HG03139 (cell line): ENCODE measurements at regions not wholly inside any gene's neighbourhood (a gene's known extent, or its start where the extent isn't known, plus 50 kb on each side); places are given as distances from the start of the nearest gene placed in this dataset.

Experiments used
- ATAC-seq: cut with Tn5 transposase; IDR thresholded peaks from one replicate; pipeline ENCODE4 v1.9.1; 2021; ENCODE audit not compliant: unreplicated experiment

DNA sequence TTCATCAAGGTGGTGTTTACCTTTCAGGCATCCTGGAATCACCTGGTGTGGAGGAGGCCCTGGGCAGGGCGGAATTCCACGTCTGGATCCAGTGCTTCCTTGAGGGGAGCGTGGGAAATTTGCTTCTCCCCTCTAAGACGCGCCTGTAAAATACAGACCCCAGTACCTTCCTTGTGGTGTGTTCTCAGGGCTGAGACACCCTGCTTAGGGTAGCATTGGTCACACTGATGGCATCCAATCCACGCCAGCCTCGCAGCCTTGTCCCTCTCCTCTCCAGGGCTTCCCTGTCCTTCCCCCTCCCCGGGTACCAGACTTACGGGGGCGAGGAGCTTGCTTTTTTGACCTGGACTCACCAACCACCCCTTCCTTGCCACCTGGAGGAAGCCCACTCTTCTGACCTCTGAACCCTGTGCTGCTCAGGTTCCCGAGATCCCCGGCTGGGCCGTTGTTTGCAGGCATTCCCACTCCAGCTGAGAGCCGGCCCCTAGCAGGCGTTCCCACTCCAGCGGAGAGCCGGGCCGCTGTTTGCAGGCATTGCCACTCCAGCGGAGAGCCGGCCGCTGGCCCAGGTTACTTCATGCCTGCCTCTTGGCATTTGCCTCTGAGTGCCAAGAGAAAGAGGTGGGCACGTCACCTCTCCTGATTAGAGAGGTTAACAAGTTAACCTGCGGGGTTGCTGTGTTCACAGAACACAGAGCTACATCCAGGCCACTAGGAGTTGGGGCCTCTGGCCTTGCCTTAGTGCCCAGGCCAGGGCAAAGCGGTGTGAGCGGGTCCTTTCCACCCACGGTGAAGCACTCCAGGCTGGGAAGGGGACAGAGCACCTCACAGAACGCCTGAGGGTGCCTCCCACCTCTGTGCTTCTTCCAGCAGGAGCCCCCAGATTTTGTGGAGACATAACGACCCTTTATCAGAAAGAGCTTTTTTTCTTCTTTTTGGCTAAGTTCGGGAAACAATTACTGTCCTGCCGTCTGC lies 254.0 kb upstream of the PPP2R2D start:
- no peak for ATAC-seq

DNA sequence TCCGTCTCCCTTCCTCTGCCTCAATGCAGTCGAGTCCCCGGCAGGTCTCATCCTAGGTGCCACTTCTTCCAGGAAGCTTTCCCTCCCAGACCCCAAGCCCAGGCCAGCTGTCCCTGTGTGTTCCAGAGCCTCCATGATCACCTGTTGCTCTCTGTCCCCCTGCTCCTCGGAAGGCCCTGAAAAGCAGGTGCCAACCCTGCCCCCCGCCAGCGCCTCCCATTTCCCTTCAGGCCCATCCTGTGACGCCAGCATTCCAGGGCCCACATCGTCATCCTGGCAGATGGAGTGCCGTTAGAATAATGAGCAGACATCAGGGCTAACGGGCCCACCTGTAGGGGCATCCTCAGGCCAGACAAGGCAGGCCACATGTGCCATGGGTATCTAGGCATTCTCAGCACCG lies 253.0 kb upstream of the PPP2R2D start:
- no peak for ATAC-seq

DNA sequence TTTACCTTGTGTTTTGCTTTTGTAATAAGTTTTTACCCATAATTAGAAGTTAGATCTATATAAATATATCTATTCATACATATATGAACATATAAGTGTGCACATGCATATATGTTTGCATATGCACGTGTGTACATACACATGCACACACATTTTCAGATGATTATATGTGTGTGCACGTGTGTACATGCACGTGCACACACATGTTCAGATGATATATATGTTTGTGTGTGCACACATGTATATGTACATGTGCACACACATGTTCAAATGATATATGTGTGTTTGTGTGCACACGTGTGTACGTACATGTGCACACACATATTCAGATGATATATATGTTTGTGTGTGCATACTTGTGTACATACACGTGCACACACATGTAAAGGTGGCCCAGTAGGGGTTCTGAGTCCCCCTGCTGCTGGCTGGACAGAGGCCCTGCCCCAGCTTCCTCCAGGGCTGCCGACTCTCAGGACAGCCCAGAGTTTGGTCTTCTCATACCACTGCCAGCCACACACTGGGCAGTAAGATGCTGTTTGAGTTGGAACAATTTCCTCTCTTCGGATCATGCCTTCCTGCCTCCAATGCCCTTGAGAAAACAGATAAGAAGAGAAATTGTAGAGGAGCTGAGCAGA lies 252.3 kb upstream of the PPP2R2D start:
- no peak for ATAC-seq

DNA sequence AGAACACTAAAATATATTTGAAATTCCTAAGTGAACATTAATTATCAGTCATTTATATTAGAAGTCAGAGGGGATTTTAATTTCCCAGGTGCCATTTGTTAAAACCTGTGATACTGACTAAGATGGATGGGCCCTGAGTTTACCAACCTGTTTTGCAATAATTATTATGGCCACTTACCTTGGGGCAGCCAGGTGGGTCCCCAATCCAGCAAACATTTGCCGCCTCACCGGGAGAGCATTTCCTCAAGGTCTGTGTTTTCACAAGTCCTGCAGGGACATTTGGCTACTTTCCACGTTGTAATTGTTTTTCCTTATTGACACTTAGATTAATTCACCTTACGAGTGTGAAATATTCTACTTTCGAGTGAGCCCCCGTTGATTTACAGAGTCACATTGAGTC lies 251.2 kb upstream of the PPP2R2D start:
- no peak for ATAC-seq

GRCh38 chr10:131650169-131650705 lies 250.6 kb upstream of the PPP2R2D start:
- ATAC-seq: no peak

DNA sequence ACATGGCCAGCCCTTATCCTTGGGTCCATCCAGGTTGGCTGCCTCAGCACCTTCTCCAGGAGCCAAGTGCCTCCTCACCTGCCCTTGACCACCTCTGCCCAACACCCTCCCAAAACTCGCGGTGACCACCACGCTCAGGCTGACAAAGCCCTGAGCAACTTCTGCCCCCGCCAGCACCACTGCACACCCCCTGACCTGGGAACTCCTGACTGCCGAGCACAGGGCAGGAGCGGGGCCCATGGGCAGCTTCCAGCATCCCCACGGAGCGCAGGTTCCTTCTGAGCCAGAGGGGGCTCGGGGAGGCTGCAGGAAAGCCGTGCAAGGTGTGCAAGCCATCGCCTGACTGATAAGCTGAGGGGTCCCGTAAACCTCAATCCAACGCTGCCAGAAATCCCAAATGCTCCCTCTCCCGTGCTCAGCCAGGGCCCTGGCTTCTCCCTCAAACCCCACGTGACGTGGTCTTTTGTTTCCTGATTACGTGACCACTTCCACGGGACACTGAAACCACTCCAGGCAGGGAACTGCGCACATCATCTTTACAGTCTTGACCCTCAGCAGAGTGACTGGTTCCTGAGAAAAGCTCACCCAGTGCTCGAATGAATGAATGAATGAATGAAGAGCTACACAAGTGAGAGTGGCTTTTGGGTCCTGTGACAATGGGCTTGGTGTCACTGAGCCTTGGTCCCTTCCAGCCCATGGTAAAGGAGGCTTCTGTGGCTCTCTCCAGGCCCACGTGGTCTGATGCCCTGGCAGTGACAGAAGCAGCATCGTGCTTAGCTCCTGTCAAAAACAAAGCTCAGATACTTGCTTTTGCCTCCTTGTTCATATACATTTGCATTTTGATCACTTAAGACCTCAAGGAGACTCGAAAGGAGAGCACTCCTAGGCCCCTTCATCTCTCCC lies 249.8 kb upstream of the PPP2R2D start:
- no peak for ATAC-seq

- no peak for ATAC-seq
Measured at GRCh38 chr10:131651674-131652437, 249.0 kb upstream of the PPP2R2D start.

- no peak for ATAC-seq
Measured at GRCh38 chr10:131652438-131653139, 248.2 kb upstream of the PPP2R2D start.

DNA sequence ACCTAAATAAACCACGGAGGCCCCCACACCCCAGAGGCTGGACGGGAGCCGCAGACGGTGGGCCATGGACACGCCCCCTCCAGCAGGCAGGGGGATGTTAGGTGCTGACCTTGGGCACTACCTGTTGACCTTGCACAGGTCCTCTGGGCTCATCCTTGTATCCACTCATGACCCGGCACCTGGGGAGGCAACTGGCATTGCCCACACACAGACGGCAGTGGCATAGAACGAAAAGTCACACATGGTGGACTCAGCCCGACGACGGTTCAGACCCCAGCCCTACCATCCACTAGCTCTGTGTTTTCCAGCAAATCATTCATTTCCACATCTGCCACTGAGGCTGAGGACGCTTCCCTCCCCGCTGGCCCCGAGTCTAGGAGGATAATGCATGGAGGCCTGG lies 247.7 kb upstream of the PPP2R2D start:
- no peak for ATAC-seq

- no peak for ATAC-seq
Measured at GRCh38 chr10:131653554-131654470, 247.0 kb upstream of the PPP2R2D start.

DNA sequence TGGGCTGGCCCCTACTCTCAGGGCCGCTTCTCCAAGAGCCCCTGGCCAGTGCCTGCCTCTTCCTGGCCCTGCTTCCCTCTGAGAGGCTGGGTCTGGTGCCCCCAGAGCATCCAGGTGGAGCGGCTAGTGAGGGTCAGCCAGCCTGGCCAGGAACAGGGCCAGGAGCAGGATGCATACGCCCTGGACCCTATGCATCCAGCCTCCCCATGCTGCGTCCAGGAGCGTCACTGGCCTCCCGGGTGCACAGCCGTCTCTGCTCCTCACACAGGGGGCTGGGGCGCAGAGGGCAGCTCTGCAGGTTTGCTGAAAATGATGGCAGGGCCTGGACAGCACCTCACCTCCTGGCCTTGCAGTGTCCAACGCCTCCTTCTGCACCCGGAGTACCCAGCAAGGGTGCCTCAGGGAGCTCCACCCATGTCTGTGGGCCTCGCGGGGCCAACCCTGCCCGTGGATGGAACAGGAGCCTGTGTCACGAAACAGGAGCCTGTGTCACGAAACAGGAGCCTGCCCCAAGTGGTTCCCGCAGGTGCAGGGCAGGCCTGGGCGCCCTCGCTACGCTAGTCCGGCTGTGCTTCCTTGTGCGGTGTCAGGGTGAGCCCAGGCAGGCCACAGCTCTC lies 246.2 kb upstream of the PPP2R2D start:
- ATAC-seq: no peak

DNA sequence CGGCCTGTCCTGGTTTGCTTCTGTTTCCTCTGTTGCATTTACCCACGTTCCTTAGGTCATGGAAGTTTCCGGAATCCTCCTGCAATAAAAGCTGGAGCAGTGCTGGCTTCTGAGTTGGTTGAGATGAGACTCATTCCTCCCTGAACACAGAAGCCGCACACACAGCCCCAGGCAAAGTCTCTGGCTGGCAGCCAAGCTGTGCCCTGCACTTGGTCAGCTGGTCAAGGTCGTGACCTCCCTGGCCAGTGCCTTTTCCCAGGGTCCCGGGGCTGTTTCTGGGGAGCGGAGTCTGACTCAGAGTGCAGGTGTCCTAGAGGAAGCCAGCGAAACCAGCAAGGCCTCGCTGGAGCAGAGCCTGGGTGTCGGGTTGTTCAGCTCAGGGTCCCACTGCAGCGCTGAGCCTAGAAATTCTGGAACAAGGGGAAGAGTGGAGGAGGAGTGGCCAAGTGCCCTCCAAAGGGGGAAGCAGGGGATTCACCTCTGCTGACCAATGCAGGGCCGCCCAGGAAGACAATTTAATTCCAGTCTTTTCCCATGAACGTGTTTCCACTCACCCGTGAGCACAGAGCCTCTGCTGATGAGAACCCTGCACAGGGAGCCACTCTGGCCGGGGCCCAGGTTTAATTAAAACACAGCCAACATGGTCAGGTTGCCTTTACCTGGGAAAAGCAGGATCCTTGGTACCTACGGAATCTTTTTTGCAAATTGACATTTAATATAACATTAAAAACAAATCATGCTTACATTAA lies 245.5 kb upstream of the PPP2R2D start:
- no peak for ATAC-seq

DNA sequence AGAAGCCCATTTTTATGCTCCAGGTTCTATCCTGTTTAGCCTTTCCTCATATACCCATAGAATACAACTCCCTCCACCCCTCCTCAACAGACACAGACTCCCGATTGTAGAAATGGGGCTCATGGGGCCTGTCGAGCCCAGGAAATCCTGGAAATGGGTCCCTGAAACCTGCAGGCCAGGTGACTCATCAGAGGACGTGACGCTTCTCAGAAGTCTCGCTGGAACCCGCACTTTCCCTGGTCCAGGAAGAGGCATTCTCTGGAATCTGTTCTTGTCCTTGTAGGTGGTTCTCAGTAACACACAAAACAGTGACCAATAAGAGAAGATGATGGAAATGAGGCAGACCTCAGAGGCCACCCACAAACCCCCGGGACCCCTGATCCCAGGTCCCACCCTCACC lies 244.8 kb upstream of the PPP2R2D start:
- ATAC-seq: no peak

- no peak for ATAC-seq
Measured at GRCh38 chr10:131656431-131656841, 244.4 kb upstream of the PPP2R2D start.

GRCh38 chr10:131657318-131657984 lies 243.4 kb upstream of the PPP2R2D start:
- no peak for ATAC-seq

- no peak for ATAC-seq
Measured at GRCh38 chr10:131657985-131658330, 242.8 kb upstream of the PPP2R2D start.

GRCh38 chr10:131658476-131659110 lies 242.2 kb upstream of the PPP2R2D start:
- ATAC-seq: no peak
